ENCODE measurements at regions not wholly inside any gene's neighbourhood (a gene's known extent, or its start where the extent isn't known, plus 50 kb on each side); places are given as distances from the start of the nearest gene placed in this dataset.

DNA sequence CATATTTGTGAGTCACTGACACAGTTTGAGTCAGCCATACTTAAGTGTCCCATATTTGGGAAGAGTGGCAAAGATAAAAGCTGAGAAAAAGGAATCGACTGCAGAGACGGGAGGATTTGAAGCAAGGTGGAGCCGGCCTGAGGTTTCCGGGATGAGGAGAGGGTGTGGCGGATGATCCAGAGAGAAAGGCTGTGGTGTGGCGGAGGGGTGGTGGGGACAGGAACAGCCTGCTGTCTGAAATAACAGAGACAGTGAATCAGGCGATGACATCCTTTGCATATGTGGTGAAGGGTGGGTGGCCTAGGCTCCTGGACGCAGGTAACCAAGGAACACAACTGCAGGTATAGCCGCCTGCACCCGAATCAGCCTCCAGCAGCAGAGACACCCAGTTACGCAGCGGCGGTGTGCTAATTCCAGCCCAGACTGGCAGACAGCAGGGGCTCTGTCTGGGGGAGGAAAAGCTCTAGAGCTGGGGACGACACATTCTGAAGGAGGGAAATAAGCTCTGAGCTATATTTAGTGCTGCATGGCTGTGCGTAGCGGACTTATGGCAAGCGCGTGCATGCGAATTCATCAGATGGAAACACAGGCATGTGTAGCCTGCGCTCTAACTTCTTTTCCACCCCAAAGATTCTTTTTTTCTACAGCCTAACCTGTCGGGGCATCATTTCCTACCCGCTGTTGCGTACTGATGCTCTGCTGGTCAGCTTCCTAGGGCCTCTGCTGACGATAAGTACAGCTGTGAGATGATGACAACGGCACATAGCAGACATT lies 62.7 kb upstream of the BARX2 start:
- no peak overlapping the region for H3K14ac ChIP-seq (ENCODE audit: insufficient read depth, low read length)
- H3K9ac ChIP-seq (ENCODE audit: extremely low read depth, insufficient read length, low read length): no peak overlapping the region
- H2BK120ac ChIP-seq (ENCODE audit: low read depth, low read length, poor library complexity, severe bottlenecking): no peak overlapping the region
- H3K79me2 ChIP-seq (ENCODE audit: insufficient read depth, low read length): no peaks in the 10 kb centered on the region
- Mint-ChIP-seq H3K27ac (no peak overlapping the region), H3K4me3 (no peak overlapping the region), H3K9me3 (peaks cover 3 to 8% of the 10 kb centered on the region in 2 experiments; a peak in 3 of 5 replicates), H3K27me3 (ENCODE audit: low read depth) (peaks cover 5% of the 10 kb centered on the region), H3K4me1 (peaks cover 24 to 35% of the 10 kb centered on the region in 2 experiments), H3K36me3 (ENCODE audit: insufficient read depth in 1 of 3, low read depth in 3 of 3) (peaks cover 0 to 4% (median 0%) of the 10 kb centered on the region in 3 experiments; a peak in 2 of 7 replicates)
- no peak overlapping the region for H2BK5ac ChIP-seq (ENCODE audit: insufficient read length, low read length)
- H3K27me3 ChIP-seq (ENCODE audit: insufficient read depth, low read length): no peaks in the 10 kb centered on the region
- H4K91ac ChIP-seq (ENCODE audit: insufficient read length, low read depth, low read length): no peak overlapping the region
- no peak overlapping the region for H2AK5ac ChIP-seq (ENCODE audit: insufficient read length, low read length)
- 0 out of 2 replicates have a peak, but pooled peaks cover 3% of the 10 kb centered on the region for H3K4me1 ChIP-seq (ENCODE audit: insufficient read depth, low read length)
- no peak overlapping the region for H3K4me2 ChIP-seq (ENCODE audit: insufficient read depth, insufficient read length, low read length)
- H3K23me2 ChIP-seq (ENCODE audit: insufficient read length, low read depth, low read length, poor library complexity, severe bottlenecking): no peaks in the 10 kb centered on the region
- DNase-seq: peak; percentile 37
- H3K4ac ChIP-seq (ENCODE audit: low read depth, low read length): no peak overlapping the region
- no peak overlapping the region for H4K8ac ChIP-seq (replicated peaks; ENCODE audit: insufficient read length, low read depth, low read length)
- no peak overlapping the region for H2BK15ac ChIP-seq (ENCODE audit: low read depth, low read length)
- H3K9me3 ChIP-seq (ENCODE audit: control insufficient read depth, low read depth, low read length): no peaks in the 10 kb centered on the region
- H3K79me1 ChIP-seq (ENCODE audit: insufficient read depth, low read depth, low read length, poor library complexity, severe bottlenecking): no peaks in the 10 kb centered on the region
- H2BK20ac ChIP-seq (ENCODE audit: low read depth, low read length, poor library complexity, severe bottlenecking): no peak overlapping the region
- TF ChIP-seq, protein P1, sequence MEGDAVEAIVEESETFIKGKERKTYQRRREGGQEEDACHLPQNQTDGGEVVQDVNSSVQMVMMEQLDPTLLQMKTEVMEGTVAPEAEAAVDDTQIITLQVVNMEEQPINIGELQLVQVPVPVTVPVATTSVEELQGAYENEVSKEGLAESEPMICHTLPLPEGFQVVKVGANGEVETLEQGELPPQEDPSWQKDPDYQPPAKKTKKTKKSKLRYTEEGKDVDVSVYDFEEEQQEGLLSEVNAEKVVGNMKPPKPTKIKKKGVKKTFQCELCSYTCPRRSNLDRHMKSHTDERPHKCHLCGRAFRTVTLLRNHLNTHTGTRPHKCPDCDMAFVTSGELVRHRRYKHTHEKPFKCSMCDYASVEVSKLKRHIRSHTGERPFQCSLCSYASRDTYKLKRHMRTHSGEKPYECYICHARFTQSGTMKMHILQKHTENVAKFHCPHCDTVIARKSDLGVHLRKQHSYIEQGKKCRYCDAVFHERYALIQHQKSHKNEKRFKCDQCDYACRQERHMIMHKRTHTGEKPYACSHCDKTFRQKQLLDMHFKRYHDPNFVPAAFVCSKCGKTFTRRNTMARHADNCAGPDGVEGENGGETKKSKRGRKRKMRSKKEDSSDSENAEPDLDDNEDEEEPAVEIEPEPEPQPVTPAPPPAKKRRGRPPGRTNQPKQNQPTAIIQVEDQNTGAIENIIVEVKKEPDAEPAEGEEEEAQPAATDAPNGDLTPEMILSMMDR (conservative IDR thresholded peaks at IDR 0.05): no peak
- H3K23ac ChIP-seq (ENCODE audit: insufficient read length, low read depth, low read length): no peak overlapping the region
- H3K27ac ChIP-seq (ENCODE audit: insufficient read length, low read depth, low read length): no peak overlapping the region
- no peak overlapping the region for H3K56ac ChIP-seq (ENCODE audit: insufficient read length, low read depth, low read length)
- H3K18ac ChIP-seq (ENCODE audit: insufficient read length, low read depth, low read length): no peak overlapping the region
- no peak overlapping the region for H2BK12ac ChIP-seq (ENCODE audit: insufficient read length, low read depth, low read length)
- H3T11ph ChIP-seq (ENCODE audit: low read length): no peak overlapping the region
- WGBS (ENCODE audit: extremely low coverage, insufficient read length, low lambda C conversion rate): no CpG with 5 or more reads among the region's 25 CpGs
- H4K20me1 ChIP-seq (ENCODE audit: control insufficient read depth, insufficient read depth, insufficient read length): no peaks in the 10 kb centered on the region
- no peak overlapping the region for H2AFZ ChIP-seq (ENCODE audit: low read length)
- H4K5ac ChIP-seq (ENCODE audit: insufficient read length, low read depth, low read length): no peak overlapping the region

All from H9 (cell line).